Embryonic facial prominence (tissue), 1 donor: ENCODE measurements at regions not wholly inside any gene's neighbourhood (a gene's known extent, or its start where the extent isn't known, plus 50 kb on each side); places are given as distances from the start of the nearest gene placed in this dataset.

Experiments used
- DNase-seq: peaks from one replicate; pipeline ENCODE4 v3.0.0-alpha.2; 2016; ENCODE audit errors: extremely low spot score

GRCh38 chr2:41954304-41955291 lies 93.2 kb upstream of the PKDCC start:
- DNase-seq, result no peak

- DNase-seq, result no peak
Observed at GRCh38 chr2:41955316-41956043, 92.3 kb upstream of the PKDCC start.

GRCh38 chr2:41957431-41957830 lies 90.4 kb upstream of the PKDCC start:
- no peak for DNase-seq

DNA sequence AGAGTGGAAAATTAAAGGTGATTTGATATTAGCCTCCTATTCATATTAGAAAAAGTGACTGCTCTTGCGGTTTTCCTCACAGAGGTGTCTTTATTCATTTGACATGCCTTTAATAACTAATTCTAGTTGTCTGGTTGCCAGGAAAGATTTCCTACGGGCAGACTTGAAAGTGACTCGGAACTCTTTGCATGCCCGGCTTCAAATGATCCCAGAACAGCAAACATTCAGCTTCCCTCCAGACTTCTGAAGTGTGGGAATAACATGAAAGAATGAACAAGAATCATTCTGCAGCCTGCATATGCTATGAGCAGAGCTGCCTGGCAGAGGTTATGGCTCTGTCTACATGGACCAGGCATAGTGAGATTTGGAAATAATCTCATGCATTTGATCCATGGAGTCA lies 89.6 kb upstream of the PKDCC start:
- no peak for DNase-seq

GRCh38 chr2:41958775-41959174 lies 89.0 kb upstream of the PKDCC start:
- DNase-seq, result no peak

DNA sequence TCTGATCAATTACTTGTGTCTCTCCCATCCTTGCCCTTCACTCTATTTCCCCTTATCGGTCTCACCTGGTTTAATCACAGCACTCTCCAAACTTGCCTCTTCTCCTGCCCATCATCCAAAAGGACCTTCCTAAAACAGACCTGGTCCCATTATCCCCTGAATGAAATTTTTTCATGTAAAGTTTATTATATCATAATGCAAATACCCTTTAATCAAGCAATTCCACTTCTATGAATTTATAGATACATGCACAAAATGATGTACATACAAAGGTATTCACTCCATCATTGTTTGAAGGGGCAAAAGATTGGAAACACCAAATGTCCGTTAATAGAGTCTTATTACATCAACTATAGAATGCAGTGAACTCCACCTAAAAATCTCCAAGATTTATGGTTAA lies 88.1 kb upstream of the PKDCC start:
- DNase-seq, result no peak

- DNase-seq, result no peak
Observed at GRCh38 chr2:41962922-41963622, 84.7 kb upstream of the PKDCC start.

DNA sequence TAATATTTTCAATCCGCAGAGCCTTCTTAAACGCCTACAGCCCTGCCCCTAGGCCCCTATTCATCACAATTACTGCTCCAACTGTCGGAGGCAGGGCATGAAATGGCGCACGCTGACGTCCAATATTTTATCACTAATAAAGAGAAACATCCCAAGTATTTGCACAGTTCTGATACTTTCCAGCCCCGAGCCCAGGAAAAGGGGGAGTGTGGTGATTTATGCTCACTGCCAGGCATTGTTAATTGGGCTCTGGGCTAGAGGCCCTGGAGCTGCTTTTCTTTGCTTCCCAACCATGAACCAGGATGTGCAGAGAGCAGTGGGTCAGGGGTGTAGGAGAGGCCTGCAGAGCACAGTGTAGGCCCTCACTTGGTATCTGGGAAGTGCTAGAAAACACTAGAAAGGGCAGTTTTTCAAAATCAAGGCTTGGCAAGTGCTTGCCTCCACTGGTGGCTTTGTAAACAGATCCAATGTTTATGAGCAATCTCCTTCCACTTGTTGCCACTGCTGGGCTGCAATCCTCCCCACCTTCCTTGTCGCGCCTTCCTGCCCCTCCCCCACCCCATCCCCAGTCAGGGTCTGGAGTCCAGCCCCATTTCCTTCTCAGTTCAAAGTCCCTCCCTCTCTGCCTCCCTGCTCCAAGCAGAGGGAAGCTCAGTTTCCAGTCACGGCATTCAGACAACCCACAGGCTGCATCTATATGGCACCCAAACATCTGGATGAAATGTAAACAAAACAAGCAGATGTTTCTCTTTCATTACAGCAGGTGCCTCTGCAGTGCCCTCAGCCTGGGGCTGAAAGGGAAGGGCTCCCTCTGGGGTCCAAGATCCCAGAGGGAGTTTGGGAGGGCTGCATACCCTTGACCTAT lies 83.9 kb upstream of the PKDCC start:
- peak; percentile 31 for DNase-seq

GRCh38 chr2:41965173-41965908 lies 82.5 kb upstream of the PKDCC start:
- DNase-seq, result no peak

GRCh38 chr2:41965909-41966295 lies 81.9 kb upstream of the PKDCC start:
- DNase-seq, result no peak

GRCh38 chr2:41966431-41966893 lies 81.4 kb upstream of the PKDCC start:
- DNase-seq, result peak; percentile 31

- no peak for DNase-seq
Observed at GRCh38 chr2:41966920-41967319, 80.9 kb upstream of the PKDCC start.

- DNase-seq, result peak; percentile 45
Observed at GRCh38 chr2:41967476-41968181, 80.2 kb upstream of the PKDCC start.

GRCh38 chr2:41968182-41968578 lies 79.6 kb upstream of the PKDCC start:
- DNase-seq, result no peak

DNA sequence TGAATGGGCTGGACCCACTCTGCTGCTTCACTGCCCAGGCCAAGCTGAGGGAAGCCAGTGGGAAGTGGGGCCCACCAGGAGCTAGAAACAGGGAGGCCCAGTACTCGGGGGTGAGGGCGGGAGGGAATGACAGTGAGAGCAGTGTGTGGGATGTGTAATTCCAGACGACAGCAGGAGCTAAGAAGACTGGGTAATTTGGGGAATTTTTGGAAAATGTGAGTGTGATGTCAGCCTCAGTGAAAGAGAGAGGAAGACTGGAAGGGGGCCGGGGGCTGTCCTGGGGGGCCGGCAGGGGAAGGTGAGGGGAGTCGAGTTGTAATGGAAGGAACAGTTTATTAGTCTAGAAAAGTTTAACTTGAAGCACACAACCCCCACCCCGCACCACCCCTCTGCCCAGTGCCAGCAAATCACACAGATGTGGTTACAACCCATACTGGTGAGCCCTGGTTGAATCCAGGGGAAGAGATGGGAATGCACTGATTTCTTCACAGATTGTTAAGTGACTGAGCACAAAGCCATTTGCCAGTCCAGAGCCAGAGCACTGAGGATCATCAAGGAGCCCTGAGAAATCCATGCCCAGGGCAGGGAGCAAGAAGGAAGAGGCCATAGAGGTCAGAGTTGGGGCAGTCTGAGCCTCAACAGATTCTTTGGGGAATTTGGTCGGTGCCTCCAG lies 76.7 kb upstream of the PKDCC start:
- DNase-seq, result peak; percentile 69

- DNase-seq, result no peak
Observed at GRCh38 chr2:41972179-41972578, 75.6 kb upstream of the PKDCC start.

GRCh38 chr2:41972819-41973218 lies 75.0 kb upstream of the PKDCC start:
- no peak for DNase-seq

- no peak for DNase-seq
Observed at GRCh38 chr2:41973871-41974270, 74.0 kb upstream of the PKDCC start.

GRCh38 chr2:41981417-41981816 lies 66.4 kb upstream of the PKDCC start:
- no peak for DNase-seq
